GM12878 (cell line): ENCODE measurements at regions not wholly inside any gene's neighbourhood (a gene's known extent, or its start where the extent isn't known, plus 50 kb on each side); places are given as distances from the start of the nearest gene placed in this dataset.
A peak's percentile ranks its signal among the peaks of the same experiment; 100 is the strongest.

Experiments used
- ATAC-seq: fragments of 200-7000 bp; cut with Tn5 transposase; 3 replicates; pipeline ENCODE4 v1.9.1; 2020; ENCODE audit warnings: mild to moderate bottlenecking, moderate library complexity
- BruUV-seq: library from RNA; stranded (reverse); fragments of 400-500 nt; replicated peaks from 2 replicates; lab custom pipeline; 2021; lab: Mats Ljungman, UMichigan
- CTCF ChIA-PET: fragments of 300-600 bp; sonication (Branson Sonifier 250); formaldehyde crosslinking; extraction: SDS; loops from one replicate; lab custom pipeline; 2021; ENCODE audit warnings: inconsistent platforms; lab: Yijun Ruan, JAX
- POLR2A ChIA-PET: fragments of 350-600 bp; formaldehyde crosslinking; extraction: SDS; loops from one replicate; lab custom pipeline; 2021; ENCODE audit warnings: inconsistent platforms; lab: Charles Lee
- RAD21 ChIA-PET: fragments of 300-600 bp; sonication (Branson Sonifier 250); formaldehyde crosslinking; loops from one replicate; lab custom pipeline; 2023; ENCODE audit warnings: antibody characterized with exemption; ENCODE audit not compliant: unreplicated experiment; lab: Charles Lee
- SMC1A ChIA-PET: fragments of 300-600 bp; sonication (Branson Sonifier 250); formaldehyde crosslinking; loops from one replicate; lab custom pipeline; 2023; ENCODE audit not compliant: unreplicated experiment, uncharacterized antibody; lab: Charles Lee
- DNase-seq: peaks from one replicate; pipeline ENCODE4 v3.0.0-alpha.2; 2011; ENCODE audit warnings: low read depth, low spot score
- FAIRE-seq: peaks from 3 replicates; lab custom pipeline; 2011; peaks lifted over from hg19 to GRCh38; lab: Jason Lieb, UNC
- H2AFZ ChIP-seq: 2 replicates; pipeline ENCODE4 v1.6.0; 2011; ENCODE audit warnings: low read depth, low read length, control low read depth; ENCODE audit not compliant: control insufficient read depth
- H3K27ac ChIP-seq: 2 replicates; pipeline ENCODE4 v1.5.1; 2011; ENCODE audit warnings: control low read depth; ENCODE audit not compliant: control insufficient read depth, insufficient read depth
- H3K27me3 ChIP-seq, 2 experiments: replicated peaks in 1 of 2; 2 replicates each; pipeline versions ENCODE4 v1.6.0 to v1.6.1; 2011; ENCODE audit warnings: low read length in 1 of 2; ENCODE audit not compliant: control insufficient read depth in 2 of 2, insufficient read depth in 2 of 2
- H3K36me3 ChIP-seq, 2 experiments: 2 replicates each; pipeline ENCODE4 v1.5.1; 2011; ENCODE audit warnings: low read length in 1 of 2; ENCODE audit not compliant: control insufficient read depth in 2 of 2, insufficient read depth in 2 of 2
- H3K4me1 ChIP-seq: 2 replicates; pipeline ENCODE4 v1.6.1; 2011; ENCODE audit warnings: mild to moderate bottlenecking, low read length, moderate library complexity, mixed read lengths; ENCODE audit not compliant: control insufficient read depth, insufficient read depth
- H3K4me2 ChIP-seq: 2 replicates; pipeline ENCODE4 v1.6.0; 2011; ENCODE audit warnings: control low read depth; ENCODE audit not compliant: control insufficient read depth, insufficient read depth
- H3K4me3 ChIP-seq: fragments of 200-600 bp; sonication (generic); 2 replicates; pipeline ENCODE4 v1.5.1; 2016
- H3K79me2 ChIP-seq: 2 replicates; pipeline ENCODE4 v1.6.0; 2011; ENCODE audit warnings: low read length; ENCODE audit not compliant: control insufficient read depth, insufficient read depth
- H3K9ac ChIP-seq: 2 replicates; pipeline ENCODE4 v1.8.0; 2011; ENCODE audit warnings: low read length, control low read depth, mixed read lengths; ENCODE audit not compliant: control insufficient read depth, insufficient read depth
- H3K9me3 ChIP-seq: replicated peaks from 3 replicates; pipeline ENCODE4 v1.5.1; 2011; ENCODE audit warnings: mild to moderate bottlenecking, low read length; ENCODE audit not compliant: control insufficient read depth, insufficient read depth
- H4K20me1 ChIP-seq: 2 replicates; pipeline ENCODE4 v1.6.0; 2011; ENCODE audit not compliant: control insufficient read depth, insufficient read depth
- CEBPB ChIP-seq, 2 experiments: fragments of 150-350 bp in 1 of 2; IDR thresholded peaks; 2 replicates each; pipeline ENCODE4 v1.6.1; 2012 to 2014; ENCODE audit warnings: low read depth in 2 of 2, low read length in 2 of 2, borderline replicate concordance in 1 of 2, inconsistent platforms in 1 of 2
- EP300 ChIP-seq, 2 experiments: fragments of 150-350 bp in 1 of 2; IDR thresholded peaks; 2 replicates each; pipeline ENCODE4 v1.6.1; 2011 to 2012; ENCODE audit warnings: low read depth in 2 of 2, low read length in 2 of 2, borderline replicate concordance in 1 of 2, improper control_type of control experiment in 1 of 2, inconsistent platforms in 1 of 2; ENCODE audit not compliant: control insufficient read depth in 1 of 2
- IRF3 ChIP-seq: fragments of 450-650 bp; IDR thresholded peaks from 2 replicates; pipeline ENCODE4 v1.6.1; 2014; ENCODE audit warnings: mild to moderate bottlenecking
- NBN ChIP-seq: fragments of 450-650 bp; IDR thresholded peaks from 2 replicates; pipeline ENCODE4 v1.6.1; 2016
- POLR2AphosphoS5 ChIP-seq: IDR thresholded peaks from 2 replicates; pipeline ENCODE4 v1.6.1; 2011; ENCODE audit warnings: mild to moderate bottlenecking, low read length, inconsistent platforms
- RAD21 ChIP-seq: IDR thresholded peaks from 2 replicates; pipeline ENCODE4 v1.6.1; 2011; ENCODE audit warnings: mild to moderate bottlenecking, low read depth, low read length, moderate library complexity; ENCODE audit not compliant: insufficient read depth
- RCOR1 ChIP-seq: conservative IDR thresholded peaks from 2 replicates; pipeline ENCODE4 v1.6.1; 2012; ENCODE audit warnings: low read depth, low read length, improper control_type of control experiment
- REST ChIP-seq: IDR thresholded peaks from 2 replicates; pipeline ENCODE4 v1.6.1; 2012; ENCODE audit warnings: mild to moderate bottlenecking, low read depth, low read length
- RFX5 ChIP-seq: IDR thresholded peaks from 2 replicates; pipeline ENCODE4 v1.6.1; 2011; ENCODE audit warnings: low read depth, low read length, improper control_type of control experiment
- SMC3 ChIP-seq: IDR thresholded peaks from 2 replicates; pipeline ENCODE4 v1.6.1; 2011; ENCODE audit warnings: low read length, improper control_type of control experiment, borderline replicate concordance
- TAF1 ChIP-seq: IDR thresholded peaks from 2 replicates; pipeline ENCODE4 v1.6.1; 2011; ENCODE audit warnings: mild to moderate bottlenecking, low read depth, low read length, borderline replicate concordance
- WGBS: methylation state at CpG from one replicate; pipeline ENCODE4 v1.1.6; 2016; ENCODE audit warnings: low lambda C conversion rate; ENCODE audit not compliant: insufficient replicate concordance, insufficient coverage; ENCODE audit errors: missing lambda C conversion rate; 5-methylcytosine and 5-hydroxymethylcytosine counted together
- in situ Hi-C: fragments of 300-500 bp; cut with MboI; formaldehyde crosslinking; loops from 9 replicates; pipeline ENCODE4 v1.14.3; 2018; ENCODE audit warnings: mixed read lengths
- intact Hi-C: fragments of 100-400 bp; cut with micrococcal nuclease; formaldehyde crosslinking; loops from one replicate; pipeline ENCODE4 v1.14.2; 2022; ENCODE audit not compliant: unreplicated experiment

- H3K79me2 ChIP-seq: no peaks in the 10 kb centered on the region
- TF ChIP-seq SMC3 (peak; percentile 20; the same call in 1 of the 2 replicates), CEBPB (IDR thresholded peaks at IDR 0.05; ENCODE audit: borderline replicate concordance in 1 of 2, low read depth in 2 of 2, low read length in 2 of 2) (no peak), RAD21 (peak; percentile 30), NBN (no peak), RFX5 (no peak)
- no peak for FAIRE-seq
- no peaks in the 10 kb centered on the region for H3K27me3 ChIP-seq
- no peak overlapping the region for H3K4me3 ChIP-seq
- no peaks in the 10 kb centered on the region for H3K36me3 ChIP-seq
- peak; percentile 80 for ATAC-seq
- no peak overlapping the region for H3K4me2 ChIP-seq
- SMC1A ChIA-PET: interaction anchor here (1.3 kb wide), 1 partner anchor 9 kb away, joined by 3 read pairs; no protein-coding TSS in a partner anchor
- RAD21 ChIA-PET: no interaction called here
- 34% methylated on average over 3 of the region's 3 CpGs for WGBS
- no peaks in the 10 kb centered on the region for H3K4me1 ChIP-seq
- in situ Hi-C loops: no loop called here
- intact Hi-C loops: loop anchor here (5.0 kb wide), 1 partner anchor 52 kb away; no protein-coding TSS in a partner anchor
- H3K9ac ChIP-seq: no peak overlapping the region
- H4K20me1 ChIP-seq: no peaks in the 10 kb centered on the region
- H2AFZ ChIP-seq: no peak overlapping the region
- H3K9me3 ChIP-seq: no peaks in the 10 kb centered on the region; the same call in 2 of the 3 replicates
- no TSS peak for BruUV-seq
- POLR2A ChIA-PET: no interaction called here
- H3K27ac ChIP-seq: no peak overlapping the region
- no peak for DNase-seq
- CTCF ChIA-PET: no interaction called here
Observed at GRCh38 chr11:86129740-86130540, 61.1 kb upstream of the PICALM start.

GRCh38 chr11:86128914-86129313 lies 60.0 kb upstream of the PICALM start:
- POLR2A ChIA-PET: interaction anchor here (0.6 to 0.7 kb wide), 2 partner anchors 15 to 222 kb away, joined by 3 read pairs; no protein-coding TSS in a partner anchor
- DNase-seq (no peak), FAIRE-seq (no peak), ATAC-seq (no peak)
- SMC1A ChIA-PET: interaction anchor here (1.2 to 1.3 kb wide), 2 partner anchors 10 to 12 kb away, joined by 3 to 4 read pairs; no protein-coding TSS in a partner anchor
- Histone ChIP-seq H3K9me3 (no peaks in the 10 kb centered on the region; the same call in 2 of the 3 replicates), H3K79me2 (no peaks in the 10 kb centered on the region), H4K20me1 (no peaks in the 10 kb centered on the region), H3K36me3 (no peaks in the 10 kb centered on the region), H2AFZ (no peak overlapping the region), H3K4me2 (no peak overlapping the region), H3K27ac (no peak overlapping the region), H3K4me3 (no peak overlapping the region), H3K4me1 (peaks cover 7% of the 10 kb centered on the region), H3K27me3 (no peaks in the 10 kb centered on the region), H3K9ac (no peak overlapping the region)
- intact Hi-C loops (no loop called here), in situ Hi-C loops (no loop called here)
- RAD21 ChIA-PET: no interaction called here
- 80% methylated on average over 2 of the region's 2 CpGs for WGBS
- BruUV-seq: no TSS peak
- CTCF ChIA-PET: interaction anchor here (0.6 to 3.1 kb wide), 4 partner anchors 8 to 16 kb away, joined by 3 to 14 read pairs (median 4); no protein-coding TSS in a partner anchor
- no peak for TF ChIP-seq POLR2AphosphoS5
- no peak for TF ChIP-seq EP300 (IDR thresholded peaks at IDR 0.05; ENCODE audit: borderline replicate concordance in 1 of 2, control insufficient read depth in 1 of 2, low read depth in 2 of 2, low read length in 2 of 2)
- TF ChIP-seq IRF3: no peak
- TF ChIP-seq RCOR1: no peak
- TF ChIP-seq TAF1: no peak
- TF ChIP-seq REST: no peak
